ENCODE measurements at regions not wholly inside any gene's neighbourhood (a gene's known extent, or its start where the extent isn't known, plus 50 kb on each side); places are given as distances from the start of the nearest gene placed in this dataset.

GRCh38 chr15:96554541-96554940 is 224.0 kb downstream of the NR2F2 start:
- TF ChIP-seq ZNF138 (tag by site-specific recombination; IDR thresholded peaks at IDR 0.05; ENCODE audit: borderline replicate concordance) (no peak), CTCF (tag by site-specific recombination; IDR thresholded peaks at IDR 0.05) (no peak), ZNF302 (tag by site-specific recombination; IDR thresholded peaks at IDR 0.05; ENCODE audit: low read depth) (no peak)

All from HEK293 (cell line).